CD4-positive, alpha-beta T cell treated with Interleukin-6 at 100 ng/mL for 8 hours (primary cell): ENCODE measurements at regions not wholly inside any gene's neighbourhood (a gene's known extent, or its start where the extent isn't known, plus 50 kb on each side); places are given as distances from the start of the nearest gene placed in this dataset.

Experiments used
- DNase-seq: peaks from one replicate; pipeline ENCODE4 v3.0.0-alpha.2; 2020; ENCODE audit warnings: mixed read lengths, low spot score

GRCh38 chr20:20992686-20993360, 113.3 kb downstream of the LINC00237 start:
- DNase-seq, result no peak

- DNase-seq, result no peak
Measured at GRCh38 chr20:20992277-20992676, 113.9 kb downstream of the LINC00237 start.

GRCh38 chr20:20989081-20989480, 117.1 kb downstream of the LINC00237 start:
- no peak for DNase-seq

- DNase-seq, result no peak
Measured at GRCh38 chr20:20979934-20980333, 126.2 kb downstream of the LINC00237 start.

GRCh38 chr20:20977786-20978185, 128.4 kb downstream of the LINC00237 start:
- no peak for DNase-seq

- no peak for DNase-seq
Measured at GRCh38 chr20:20972490-20972889, 133.7 kb downstream of the LINC00237 start.

- no peak for DNase-seq
Measured at GRCh38 chr20:20971810-20972209, 134.3 kb downstream of the LINC00237 start.

- no peak for DNase-seq
Measured at GRCh38 chr20:20970841-20971240, 135.3 kb downstream of the LINC00237 start.

- DNase-seq, result no peak
Measured at GRCh38 chr20:20969701-20970280, 136.4 kb downstream of the LINC00237 start.

GRCh38 chr20:20967564-20968184, 138.5 kb downstream of the LINC00237 start:
- DNase-seq, result no peak

- no peak for DNase-seq
Measured at GRCh38 chr20:20966171-20966570, 140.0 kb downstream of the LINC00237 start.

GRCh38 chr20:20959031-20959755, 147.0 kb downstream of the LINC00237 start:
- DNase-seq, result no peak

- no peak for DNase-seq
Measured at GRCh38 chr20:20956513-20956931, 149.6 kb downstream of the LINC00237 start.

- no peak for DNase-seq
Measured at GRCh38 chr20:20955892-20956291, 150.3 kb downstream of the LINC00237 start.

GRCh38 chr20:20953738-20954618, 152.2 kb downstream of the LINC00237 start:
- no peak for DNase-seq

GRCh38 chr20:20950620-20951019, 155.5 kb downstream of the LINC00237 start:
- DNase-seq, result no peak

- DNase-seq, result no peak
Measured at GRCh38 chr20:20946122-20946759, 159.9 kb downstream of the LINC00237 start.

GRCh38 chr20:20941468-20941889, 164.7 kb downstream of the LINC00237 start:
- no peak for DNase-seq

GRCh38 chr20:20939006-20939405, 167.2 kb downstream of the LINC00237 start:
- DNase-seq, result no peak

GRCh38 chr20:20938599-20938998, 167.6 kb downstream of the LINC00237 start:
- DNase-seq, result no peak

GRCh38 chr20:20938131-20938530, 168.0 kb downstream of the LINC00237 start:
- DNase-seq, result no peak
